Dendritic cell treated with granulocyte-macrophage colony-stimulating factor and Interleukin-4, amounts not matched to agents 40 ng/mL and 50 ng/mL, for 4 days (primary cell): ENCODE measurements at regions not wholly inside any gene's neighbourhood (a gene's known extent, or its start where the extent isn't known, plus 50 kb on each side); places are given as distances from the start of the nearest gene placed in this dataset.

Source experiments
- H3K27ac Mint-ChIP-seq: one replicate; pipeline ENCODE4 v1.8.0; 2022; ENCODE audit warnings: mild to moderate bottlenecking, mixed read lengths
- H3K27me3 Mint-ChIP-seq: one replicate; pipeline ENCODE4 v1.8.0; 2022; ENCODE audit warnings: mild to moderate bottlenecking, mixed read lengths
- H3K36me3 Mint-ChIP-seq: one replicate; pipeline ENCODE4 v1.8.0; 2022; ENCODE audit warnings: low read depth, mixed read lengths
- H3K4me1 Mint-ChIP-seq: one replicate; pipeline ENCODE4 v1.8.0; 2022; ENCODE audit warnings: low read depth, mixed read lengths
- H3K4me3 Mint-ChIP-seq: one replicate; pipeline ENCODE4 v1.8.0; 2022; ENCODE audit warnings: mild to moderate bottlenecking, moderate library complexity, mixed read lengths
- H3K9me3 Mint-ChIP-seq: one replicate; pipeline ENCODE4 v1.8.0; 2022; ENCODE audit warnings: mixed read lengths
- intact Hi-C: fragments of 100-400 bp; cut with micrococcal nuclease; formaldehyde crosslinking; loops from one replicate; pipeline ENCODE4 v1.15.0; 2022

DNA sequence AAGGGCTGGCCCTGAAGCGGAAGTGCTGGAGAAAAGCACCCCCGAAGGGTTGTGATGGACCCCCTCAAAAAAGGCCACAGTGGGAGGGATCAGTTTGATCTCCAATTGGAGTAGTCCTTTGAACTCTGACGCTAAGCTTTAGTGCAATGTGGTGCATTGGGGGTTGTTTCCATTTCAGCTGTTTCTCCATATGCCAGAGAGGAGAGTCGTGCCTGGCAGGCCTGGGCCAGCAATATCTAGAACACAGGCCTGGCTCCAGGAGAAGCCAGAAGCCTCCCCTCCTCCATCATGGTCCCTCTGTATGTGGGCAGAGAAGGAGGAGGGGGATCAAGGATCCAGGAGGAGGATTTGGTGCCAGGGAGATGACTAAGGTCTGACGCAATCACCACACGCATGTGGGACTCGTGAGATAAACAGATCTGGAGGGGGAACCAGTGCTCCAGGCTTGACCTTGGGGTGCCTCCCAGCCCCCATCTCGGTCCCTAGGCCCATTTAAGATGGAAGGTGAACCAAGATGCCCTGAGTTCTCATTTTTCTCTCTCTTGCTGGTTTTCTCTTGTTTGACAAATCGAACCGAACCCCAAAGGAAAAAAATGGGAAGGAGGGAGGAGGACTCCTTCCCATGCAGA, 517.4 kb upstream of the JARID2 start:
- Mint-ChIP-seq H3K36me3 (no peaks in the 10 kb centered on the region), H3K4me1 (peaks cover 62% of the 10 kb centered on the region), H3K9me3 (no peaks in the 10 kb centered on the region), H3K4me3 (no peak overlapping the region), H3K27ac (peak overlapping the region; percentile 83), H3K27me3 (peaks cover 2% of the 10 kb centered on the region)
- intact Hi-C loops, result loop anchor here (5.0 to 10.0 kb wide), 2 partner anchors 149 to 186 kb away; no protein-coding TSS in a partner anchor

DNA sequence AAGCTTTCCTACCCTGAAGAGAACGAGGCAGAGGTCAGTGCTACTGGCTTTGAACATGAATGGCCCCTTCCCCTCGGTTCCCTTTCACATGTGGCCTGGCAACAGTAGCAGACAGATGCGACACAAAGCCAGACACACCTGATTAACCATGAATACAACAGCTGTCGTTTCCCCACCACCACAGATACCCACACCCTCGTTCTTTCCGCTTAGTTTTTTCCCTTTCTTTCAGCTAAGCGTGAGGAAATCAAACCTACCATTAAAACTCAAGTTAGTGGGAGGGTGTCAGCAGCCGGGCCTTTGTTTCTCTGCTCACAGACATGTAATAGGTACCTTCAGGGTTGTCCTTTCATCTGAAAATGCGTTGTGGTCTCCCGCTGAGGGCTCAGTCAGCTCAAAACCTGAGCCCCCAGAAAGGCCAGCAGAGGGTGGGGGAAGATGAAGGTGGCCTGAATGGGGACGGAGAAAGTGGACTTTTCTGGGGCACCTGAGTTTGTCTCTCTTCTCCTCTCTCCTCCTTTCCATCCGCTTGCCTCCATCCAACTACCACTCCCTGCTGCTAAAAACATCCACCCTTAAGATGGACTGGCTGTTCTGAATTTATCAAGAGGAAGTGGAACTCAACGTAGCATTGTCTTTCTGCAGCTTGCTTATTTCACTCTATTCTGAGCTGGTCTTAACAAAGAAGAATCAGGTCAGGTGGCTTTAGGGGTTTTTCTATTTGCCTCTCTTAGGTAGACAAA, 516.6 kb upstream of the JARID2 start:
- H3K9me3 Mint-ChIP-seq, result no peaks in the 10 kb centered on the region
- no peaks in the 10 kb centered on the region for H3K36me3 Mint-ChIP-seq
- H3K4me3 Mint-ChIP-seq, result no peak overlapping the region
- H3K27me3 Mint-ChIP-seq, result peaks cover 2% of the 10 kb centered on the region
- H3K4me1 Mint-ChIP-seq, result peaks cover 68% of the 10 kb centered on the region
- H3K27ac Mint-ChIP-seq, result peak overlapping the region; percentile 83
- intact Hi-C loops, result loop anchor here (5.0 to 10.0 kb wide), 2 partner anchors 148 to 186 kb away; no protein-coding TSS in a partner anchor

DNA sequence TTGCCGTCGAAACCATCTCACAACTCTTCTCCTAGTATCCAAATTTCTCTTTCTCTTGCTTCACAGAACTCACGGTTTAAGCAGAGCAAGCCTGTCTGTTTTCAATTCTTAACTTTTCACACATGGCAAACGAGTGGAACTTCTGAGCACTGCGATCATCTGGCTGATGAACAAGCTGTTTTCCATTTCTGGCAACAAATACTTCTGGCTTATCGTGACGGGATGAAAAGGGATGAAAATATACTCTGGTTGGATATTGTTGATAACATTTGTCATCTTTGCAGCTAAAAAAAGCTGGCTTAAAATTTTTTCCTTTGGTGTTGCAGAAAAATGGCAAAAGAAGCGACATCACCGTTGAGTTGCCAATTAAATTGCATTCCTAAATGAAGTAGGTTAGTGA, 515.2 kb upstream of the JARID2 start:
- intact Hi-C loops, result no loop called here
- Mint-ChIP-seq H3K4me1 (peaks cover 73% of the 10 kb centered on the region), H3K9me3 (no peaks in the 10 kb centered on the region), H3K4me3 (no peak overlapping the region), H3K27me3 (peaks cover 2% of the 10 kb centered on the region), H3K36me3 (no peaks in the 10 kb centered on the region), H3K27ac (no peak overlapping the region)

DNA sequence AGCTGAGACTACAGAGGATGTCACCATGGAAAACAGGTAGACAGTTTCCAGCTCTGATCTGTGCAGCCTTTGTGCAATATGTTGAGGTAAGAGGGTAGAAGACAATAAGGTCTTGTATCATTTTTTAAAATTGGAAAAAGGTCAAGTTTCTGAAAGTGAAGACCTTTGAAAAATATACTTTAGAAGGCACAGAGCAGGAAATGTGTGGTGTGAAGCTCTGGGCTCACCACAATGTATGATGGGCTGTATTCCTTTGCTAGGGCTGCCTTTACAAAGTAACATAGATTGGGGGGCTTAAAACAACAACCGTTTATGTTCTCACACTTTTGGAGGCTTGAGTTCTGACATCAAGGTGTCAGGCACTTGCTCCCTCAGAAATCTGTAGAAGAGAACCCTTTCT, 514.3 kb upstream of the JARID2 start:
- no peaks in the 10 kb centered on the region for H3K36me3 Mint-ChIP-seq
- intact Hi-C loops, result no loop called here
- peaks cover 2% of the 10 kb centered on the region for H3K27me3 Mint-ChIP-seq
- no peak overlapping the region for H3K4me3 Mint-ChIP-seq
- no peaks in the 10 kb centered on the region for H3K9me3 Mint-ChIP-seq
- no peak overlapping the region for H3K27ac Mint-ChIP-seq
- peaks cover 77% of the 10 kb centered on the region for H3K4me1 Mint-ChIP-seq

DNA sequence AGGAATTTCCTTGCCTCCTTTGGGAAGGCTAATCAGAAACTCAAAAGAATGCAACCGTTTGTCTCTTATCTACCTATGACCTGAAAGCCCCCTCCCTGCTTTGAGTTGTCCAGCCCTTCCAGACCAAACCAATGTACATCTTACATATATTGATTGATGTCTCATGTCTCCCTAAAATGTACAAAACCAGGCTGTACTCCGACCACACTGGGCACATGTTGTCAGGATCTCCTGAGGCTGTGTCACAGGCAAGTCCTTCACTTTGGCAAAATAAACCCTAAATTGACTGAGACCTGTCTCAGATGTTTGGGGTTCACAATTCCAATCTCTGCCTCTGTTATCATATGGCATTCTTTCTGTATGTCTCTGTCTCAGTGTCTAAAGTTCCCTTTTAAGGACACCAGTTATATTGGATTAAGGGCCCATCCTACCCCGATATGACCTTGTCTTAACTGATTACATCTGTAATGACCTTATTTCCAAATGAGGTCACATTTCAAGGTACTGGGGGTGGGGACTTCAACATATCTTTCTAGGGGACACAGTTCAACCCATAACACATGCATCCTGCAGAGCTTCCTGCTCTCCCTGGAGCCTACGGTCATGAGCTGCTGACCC, 513.5 kb upstream of the JARID2 start:
- H3K27me3 Mint-ChIP-seq, result peaks cover 2% of the 10 kb centered on the region
- H3K4me1 Mint-ChIP-seq, result peaks cover 77% of the 10 kb centered on the region
- H3K36me3 Mint-ChIP-seq, result no peaks in the 10 kb centered on the region
- intact Hi-C loops, result no loop called here
- H3K27ac Mint-ChIP-seq, result peak overlapping the region; percentile 75
- H3K9me3 Mint-ChIP-seq, result no peaks in the 10 kb centered on the region
- H3K4me3 Mint-ChIP-seq, result no peak overlapping the region

DNA sequence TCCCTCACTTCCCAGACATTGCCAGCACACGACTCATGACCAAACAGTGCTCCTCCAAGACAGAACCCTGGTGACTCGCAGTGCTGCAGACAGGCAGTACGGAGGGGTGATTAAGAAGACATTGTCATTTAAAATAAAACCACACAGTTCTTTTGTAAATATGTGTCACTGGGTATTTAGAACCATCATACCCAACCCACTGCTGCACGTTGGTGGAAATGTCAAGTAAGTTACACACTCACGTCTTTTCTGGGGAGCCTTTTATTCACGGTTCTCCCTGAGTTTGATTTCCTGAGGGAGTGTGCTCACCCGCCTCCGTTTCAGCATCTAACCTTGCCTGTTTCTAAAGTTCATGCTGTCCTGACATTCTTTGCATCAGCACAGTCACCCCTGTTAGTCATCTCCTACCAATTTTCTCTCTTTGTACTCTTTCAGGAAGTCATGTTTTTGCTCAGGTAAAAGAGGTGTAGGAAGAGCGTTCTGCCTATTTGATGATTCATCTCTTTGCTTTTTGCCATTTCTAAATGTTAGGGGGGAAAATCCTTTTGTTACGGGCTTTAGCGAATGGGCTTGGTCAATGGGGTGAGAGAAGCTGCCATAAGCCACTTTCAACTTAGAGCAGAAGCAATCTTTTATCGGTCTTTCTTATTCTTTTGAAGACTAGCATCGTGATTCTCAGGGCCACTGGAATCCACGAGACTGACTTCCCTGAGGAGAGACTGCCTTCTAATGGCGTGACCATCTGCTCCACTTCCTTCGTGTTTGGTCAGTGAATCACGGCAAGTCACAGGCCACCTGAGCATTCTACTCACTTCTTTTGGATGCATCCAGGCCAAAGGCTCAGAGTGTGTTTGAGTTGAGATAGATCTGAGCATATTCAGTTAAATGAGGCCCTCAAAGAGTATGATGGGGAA, 512.8 kb upstream of the JARID2 start:
- Mint-ChIP-seq H3K4me3 (no peak overlapping the region), H3K27me3 (peaks cover 2% of the 10 kb centered on the region), H3K27ac (peak overlapping the region; percentile 75), H3K36me3 (no peaks in the 10 kb centered on the region), H3K9me3 (no peaks in the 10 kb centered on the region), H3K4me1 (peaks cover 75% of the 10 kb centered on the region)
- intact Hi-C loops, result no loop called here

DNA sequence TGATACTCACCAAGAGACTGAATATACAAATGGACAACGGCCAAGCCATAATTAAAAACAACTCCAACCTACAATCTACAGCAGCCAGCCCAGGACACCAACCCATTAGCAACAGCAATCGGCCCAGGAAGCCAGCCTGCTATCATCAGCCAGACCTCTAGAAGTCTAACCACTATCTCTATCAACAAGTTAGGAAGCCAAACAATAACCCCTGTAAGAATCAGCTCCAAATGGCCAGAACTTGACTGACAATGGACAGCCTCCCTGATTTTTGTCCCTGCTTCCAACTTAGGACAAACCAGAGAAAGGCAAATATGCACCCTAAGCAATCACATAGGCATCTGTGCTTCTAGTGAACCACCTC, 511.8 kb upstream of the JARID2 start:
- peak overlapping the region; percentile 75 for H3K27ac Mint-ChIP-seq

DNA sequence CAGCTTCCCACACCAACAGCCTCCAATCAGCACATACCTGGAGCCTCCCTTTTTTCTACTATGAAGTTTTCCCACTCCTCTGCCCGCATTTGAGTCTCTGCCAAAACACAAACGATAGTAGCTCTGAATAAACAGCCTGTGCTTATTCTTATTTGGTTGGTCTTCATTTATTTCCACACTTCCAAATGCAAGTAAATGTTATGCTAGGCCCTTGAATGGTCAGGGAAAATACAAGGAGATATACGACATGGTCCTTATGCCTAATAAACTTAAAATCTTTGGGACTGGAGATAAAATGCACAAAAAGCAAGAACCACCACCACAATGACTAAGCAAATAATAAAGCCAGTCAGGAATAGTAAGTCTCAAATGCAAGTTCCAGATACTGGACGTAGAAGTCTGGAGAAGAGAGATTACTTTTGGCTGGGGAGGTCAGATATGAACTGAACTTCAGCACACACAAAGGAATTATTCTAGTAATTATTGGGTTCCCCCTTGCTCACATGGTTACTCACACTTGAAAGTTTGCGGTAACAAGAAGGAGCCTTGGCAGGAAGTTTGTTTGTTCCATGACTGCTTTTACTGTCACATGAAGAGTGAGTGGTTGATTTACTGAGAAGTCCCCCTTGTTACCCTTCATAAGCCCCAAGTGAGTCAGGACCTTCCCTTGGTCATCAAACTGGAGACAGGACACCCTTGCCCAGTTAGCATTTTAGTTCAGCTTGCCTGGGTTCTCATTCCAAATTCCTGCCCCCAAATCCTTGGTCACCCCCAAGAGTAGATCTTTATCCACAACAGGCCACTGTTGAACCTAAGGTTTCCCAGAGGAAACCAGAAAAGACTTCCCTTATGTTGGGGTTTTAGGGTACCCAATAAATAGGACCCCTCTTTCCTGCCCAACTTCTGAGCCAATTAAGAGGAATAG, 511.2 kb upstream of the JARID2 start:
- no peak overlapping the region for H3K4me3 Mint-ChIP-seq
- peak overlapping the region; percentile 75 for H3K27ac Mint-ChIP-seq
- H3K9me3 Mint-ChIP-seq, result no peaks in the 10 kb centered on the region
- intact Hi-C loops, result no loop called here
- no peaks in the 10 kb centered on the region for H3K36me3 Mint-ChIP-seq
- H3K4me1 Mint-ChIP-seq, result peaks cover 75% of the 10 kb centered on the region
- peaks cover 2% of the 10 kb centered on the region for H3K27me3 Mint-ChIP-seq

More for the DNA sequence above, 511.8 kb upstream of the JARID2 start:
- H3K4me3 Mint-ChIP-seq, result no peak overlapping the region
- H3K27me3 Mint-ChIP-seq, result peaks cover 2% of the 10 kb centered on the region
- H3K36me3 Mint-ChIP-seq, result no peaks in the 10 kb centered on the region
- no peaks in the 10 kb centered on the region for H3K9me3 Mint-ChIP-seq
- intact Hi-C loops, result no loop called here
- peaks cover 75% of the 10 kb centered on the region for H3K4me1 Mint-ChIP-seq

DNA sequence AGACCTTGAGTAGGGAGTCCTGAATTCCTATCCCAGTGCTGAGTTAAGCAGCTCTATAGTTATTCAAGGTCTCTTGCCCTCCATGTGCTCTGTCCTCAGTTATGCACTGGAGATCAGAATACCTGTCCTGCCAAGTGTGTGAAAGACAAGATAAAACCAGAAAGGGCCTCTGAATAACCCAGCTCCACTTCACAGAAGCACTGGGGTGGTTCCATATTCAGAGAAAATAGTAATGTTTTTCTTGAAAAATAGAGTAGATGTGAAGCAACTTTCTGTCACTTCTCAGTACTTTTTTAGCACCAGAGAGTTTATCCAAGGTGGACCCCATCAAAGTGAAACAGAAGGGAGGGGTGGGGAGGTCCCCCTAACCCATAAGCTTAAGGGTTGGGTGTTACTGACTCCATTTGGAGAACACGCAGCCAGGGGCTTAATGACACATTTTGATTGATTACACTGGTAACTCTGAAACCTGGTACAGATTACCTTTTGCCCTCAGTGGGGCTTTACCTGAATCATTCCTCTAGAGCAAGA, 509.8 kb upstream of the JARID2 start:
- Mint-ChIP-seq H3K4me1 (peaks cover 83% of the 10 kb centered on the region), H3K36me3 (no peaks in the 10 kb centered on the region), H3K27ac (peak overlapping the region; percentile 74), H3K4me3 (no peak overlapping the region), H3K9me3 (no peaks in the 10 kb centered on the region), H3K27me3 (peaks cover 2% of the 10 kb centered on the region)
- intact Hi-C loops, result no loop called here

DNA sequence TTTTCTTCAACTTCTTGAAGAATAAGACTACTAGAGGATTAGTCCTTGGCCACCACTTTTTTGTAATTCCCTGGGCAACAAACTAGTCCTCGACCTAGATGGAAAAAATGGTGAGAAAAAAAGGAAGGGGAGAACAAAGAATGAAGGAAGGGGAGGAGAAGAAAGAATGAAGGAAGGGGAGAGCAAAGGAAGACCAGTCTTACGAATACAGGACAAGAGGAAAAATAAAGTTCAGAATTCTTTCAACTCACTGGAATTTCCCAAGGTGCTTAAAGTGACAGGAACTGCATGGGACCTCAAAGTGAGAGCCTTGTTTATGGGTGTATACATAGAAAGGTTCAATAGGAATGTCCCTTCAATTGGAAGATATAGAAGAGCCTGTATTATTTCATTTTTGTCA, 509.3 kb upstream of the JARID2 start:
- intact Hi-C loops, result no loop called here
- Mint-ChIP-seq H3K27me3 (peaks cover 2% of the 10 kb centered on the region), H3K9me3 (no peaks in the 10 kb centered on the region), H3K27ac (peak overlapping the region; percentile 74), H3K36me3 (no peaks in the 10 kb centered on the region), H3K4me3 (no peak overlapping the region), H3K4me1 (peaks cover 79% of the 10 kb centered on the region)

DNA sequence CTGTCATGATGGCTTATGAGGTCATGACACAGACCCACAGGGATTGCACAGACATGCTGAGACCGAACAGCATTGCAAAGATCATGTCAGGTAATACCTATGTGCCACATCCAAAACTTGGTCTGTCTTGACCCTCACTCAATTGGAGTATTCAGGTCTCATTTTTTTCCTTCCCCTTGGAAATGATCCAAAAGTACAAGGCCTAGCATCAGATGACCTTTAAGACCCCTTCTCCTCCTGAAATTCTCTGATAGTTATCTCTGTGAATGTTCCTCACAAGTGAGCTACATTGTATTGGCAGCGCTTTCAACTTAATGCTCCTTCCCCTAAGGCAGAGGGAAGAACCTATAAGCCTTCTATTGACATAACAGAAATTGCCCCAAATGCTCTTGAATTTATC, 507.4 kb upstream of the JARID2 start:
- intact Hi-C loops, result no loop called here
- H3K27ac Mint-ChIP-seq, result peak overlapping the region; percentile 73
- no peak overlapping the region for H3K4me3 Mint-ChIP-seq
- no peaks in the 10 kb centered on the region for H3K27me3 Mint-ChIP-seq
- H3K4me1 Mint-ChIP-seq, result peaks cover 78% of the 10 kb centered on the region
- no peaks in the 10 kb centered on the region for H3K9me3 Mint-ChIP-seq
- no peaks in the 10 kb centered on the region for H3K36me3 Mint-ChIP-seq

DNA sequence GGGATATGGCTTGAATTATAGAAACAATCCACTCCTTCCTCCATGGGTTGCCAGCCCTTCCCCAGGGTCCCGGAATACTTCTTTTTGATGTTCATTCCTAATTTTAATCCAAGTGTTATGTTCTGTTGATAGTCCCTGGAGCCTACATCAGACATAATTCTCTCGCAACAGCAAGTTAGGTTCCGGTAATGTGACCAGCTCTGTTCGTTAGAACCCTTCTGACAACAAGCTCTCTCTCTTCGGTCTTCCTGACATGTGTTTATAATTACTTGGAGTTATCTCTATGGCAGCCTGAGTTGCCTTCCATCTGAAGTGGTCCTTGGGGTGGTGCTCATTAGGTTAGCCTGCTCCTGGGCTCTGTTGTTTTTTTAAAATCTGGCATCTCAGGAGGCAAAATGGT, 506.9 kb upstream of the JARID2 start:
- intact Hi-C loops, result no loop called here
- Mint-ChIP-seq H3K27ac (peak overlapping the region; percentile 73), H3K27me3 (no peaks in the 10 kb centered on the region), H3K9me3 (no peaks in the 10 kb centered on the region), H3K4me1 (peaks cover 78% of the 10 kb centered on the region), H3K4me3 (peak overlapping the region; percentile 11), H3K36me3 (no peaks in the 10 kb centered on the region)

DNA sequence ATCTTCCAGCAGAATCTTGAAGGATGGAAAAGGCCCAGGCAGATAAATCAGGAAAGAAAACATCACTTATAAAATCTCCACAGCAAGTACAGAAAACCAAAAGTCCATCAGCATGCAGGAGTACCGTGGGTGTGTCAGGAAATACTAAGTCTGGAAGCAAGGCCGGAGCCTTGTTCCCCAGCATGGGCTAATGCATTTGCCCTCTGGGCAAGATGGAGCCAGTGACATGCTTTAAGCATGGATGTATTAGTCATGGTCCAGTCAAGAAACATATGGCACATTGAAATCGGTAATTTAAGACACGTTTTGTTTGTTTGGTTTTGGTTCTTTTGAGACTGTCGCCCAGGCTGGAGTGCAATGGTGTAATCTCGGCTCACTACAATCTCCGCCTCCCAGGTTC, 506.0 kb upstream of the JARID2 start:
- Mint-ChIP-seq H3K9me3 (no peaks in the 10 kb centered on the region), H3K27ac (peak overlapping the region; percentile 73), H3K27me3 (no peaks in the 10 kb centered on the region), H3K4me3 (no peak overlapping the region), H3K36me3 (no peaks in the 10 kb centered on the region), H3K4me1 (peaks cover 73% of the 10 kb centered on the region)
- intact Hi-C loops, result no loop called here
